Stromal cell of bone marrow (primary cell): ENCODE measurements at regions not wholly inside any gene's neighbourhood (a gene's known extent, or its start where the extent isn't known, plus 50 kb on each side); places are given as distances from the start of the nearest gene placed in this dataset.
A peak's percentile ranks its signal among the peaks of the same experiment; 100 is the strongest.

ENCODE experiments used
- DNase-seq: peaks from one replicate; pipeline ENCODE4 v3.0.0-alpha.2; 2012; ENCODE audit warnings: low read depth

DNA sequence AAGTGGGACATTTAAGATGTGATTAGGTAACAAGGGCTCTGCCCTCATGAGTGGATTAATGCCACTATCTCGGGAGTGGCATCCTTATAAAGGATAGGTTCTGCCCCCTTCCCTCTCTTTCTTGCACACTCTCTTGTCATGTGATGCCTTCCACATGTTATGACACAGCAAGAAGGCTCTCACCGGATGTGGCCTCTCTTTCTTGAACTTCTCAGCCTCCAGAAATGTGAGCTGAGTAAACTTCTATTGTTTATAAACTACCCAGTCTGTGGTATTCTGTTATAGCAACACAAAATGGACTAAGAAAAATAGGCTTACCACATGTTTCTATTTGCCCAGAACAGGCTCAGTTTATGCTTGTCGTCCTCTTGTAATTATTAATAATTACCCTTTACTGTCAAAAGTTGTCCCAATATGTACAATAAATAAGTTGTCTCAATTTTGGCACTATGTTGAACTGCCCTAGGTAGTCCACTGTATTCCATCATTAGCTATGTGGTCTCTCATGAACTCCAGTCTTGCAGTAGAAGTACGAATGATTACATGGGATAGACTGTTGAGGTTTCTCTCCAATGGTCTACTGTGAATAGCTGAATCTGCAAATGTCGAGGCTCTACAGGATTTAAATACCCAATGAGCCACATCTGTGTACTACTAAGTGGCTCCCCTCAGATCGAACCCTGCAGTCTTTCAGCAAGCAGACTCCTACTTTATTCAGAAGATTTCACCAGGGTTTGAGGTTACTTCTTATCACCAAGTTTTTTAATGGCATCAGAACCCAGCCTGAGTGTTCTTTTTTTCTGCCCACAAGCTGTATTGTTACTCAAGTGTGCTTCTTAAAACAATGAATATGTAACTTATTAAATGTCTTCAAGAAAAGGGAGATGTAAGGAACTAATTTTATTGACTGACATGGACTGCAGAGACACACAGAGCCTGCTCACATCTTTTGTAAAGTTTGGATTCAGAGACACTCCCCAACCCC is 102.0 kb upstream of the LEF1 start:
- DNase-seq: peak; percentile 17

- no peak for DNase-seq
These were observed 96.0 kb upstream of the LEF1 start for GRCh38 chr4:108264693-108265092.

DNA sequence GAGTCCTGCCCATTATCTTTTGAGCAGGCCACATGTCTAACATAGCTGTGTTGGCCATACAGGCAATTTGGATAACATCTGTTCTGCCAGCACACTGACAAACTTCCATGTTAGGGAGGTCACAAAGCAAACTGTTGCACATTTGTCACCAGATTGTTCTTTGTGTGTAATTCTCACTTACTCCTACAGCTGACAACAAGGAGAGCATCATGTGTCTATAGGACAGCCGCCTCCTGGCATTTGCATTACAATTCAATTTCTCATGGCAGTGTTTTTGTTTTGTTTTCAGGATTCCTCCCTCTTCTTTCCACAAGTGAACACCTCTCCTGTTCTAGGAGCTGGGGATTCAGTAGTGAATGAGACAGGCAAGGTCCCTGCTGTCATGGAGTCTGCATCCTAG is 94.3 kb upstream of the LEF1 start:
- DNase-seq: no peak

GRCh38 chr4:108261026-108261425 is 92.3 kb upstream of the LEF1 start:
- DNase-seq: no peak

DNA sequence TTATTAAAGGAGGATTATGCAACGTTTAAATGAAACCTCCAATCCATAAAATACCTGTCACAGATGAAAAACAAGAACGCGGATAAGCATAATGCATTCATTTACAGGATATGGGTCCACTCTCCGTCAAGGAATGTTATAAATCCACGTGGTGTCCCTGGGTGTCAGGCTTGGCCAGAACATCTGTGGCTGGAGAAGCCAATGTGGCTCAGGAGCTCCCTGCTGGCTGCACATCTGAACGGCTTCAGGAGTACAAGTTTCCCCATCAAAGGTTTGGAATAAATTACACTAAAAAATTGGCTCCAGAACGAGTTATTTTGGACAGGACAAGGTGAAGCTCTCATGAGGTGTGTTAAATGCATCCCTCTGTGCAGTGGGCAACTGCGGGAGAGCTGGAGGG is 87.8 kb upstream of the LEF1 start:
- DNase-seq: no peak

DNA sequence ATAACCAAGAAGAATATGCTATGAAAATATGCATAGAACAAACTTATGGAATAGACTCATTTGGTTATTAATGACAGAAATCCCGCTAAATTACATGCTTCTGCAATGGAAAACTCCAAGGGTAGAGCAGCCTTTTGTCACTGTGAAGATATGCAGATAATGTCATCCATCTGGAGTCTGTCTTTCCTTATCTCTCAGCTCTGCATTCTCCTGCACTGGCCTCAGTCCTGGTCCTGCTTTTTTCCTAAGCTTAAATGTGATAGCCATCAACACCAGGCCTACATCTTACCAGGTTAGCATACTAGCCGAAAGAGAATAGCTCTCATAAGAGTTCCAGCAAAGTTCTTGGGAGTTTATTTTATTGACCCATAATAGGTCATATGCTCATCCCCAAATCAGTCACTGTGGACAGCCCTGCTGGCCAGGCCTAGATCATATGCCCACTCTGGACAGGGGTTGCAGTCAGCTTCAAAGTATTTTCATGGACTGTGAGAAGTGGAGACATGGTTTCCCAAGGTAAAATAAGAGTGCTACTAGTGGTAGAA is 86.5 kb upstream of the LEF1 start:
- DNase-seq: no peak

- no peak for DNase-seq
These were observed 80.7 kb upstream of the LEF1 start for GRCh38 chr4:108249397-108249796.

- DNase-seq: no peak
These were observed 78.8 kb upstream of the LEF1 start for GRCh38 chr4:108247387-108248049.

- no peak for DNase-seq
These were observed 75.9 kb upstream of the LEF1 start for GRCh38 chr4:108244606-108245005.

DNA sequence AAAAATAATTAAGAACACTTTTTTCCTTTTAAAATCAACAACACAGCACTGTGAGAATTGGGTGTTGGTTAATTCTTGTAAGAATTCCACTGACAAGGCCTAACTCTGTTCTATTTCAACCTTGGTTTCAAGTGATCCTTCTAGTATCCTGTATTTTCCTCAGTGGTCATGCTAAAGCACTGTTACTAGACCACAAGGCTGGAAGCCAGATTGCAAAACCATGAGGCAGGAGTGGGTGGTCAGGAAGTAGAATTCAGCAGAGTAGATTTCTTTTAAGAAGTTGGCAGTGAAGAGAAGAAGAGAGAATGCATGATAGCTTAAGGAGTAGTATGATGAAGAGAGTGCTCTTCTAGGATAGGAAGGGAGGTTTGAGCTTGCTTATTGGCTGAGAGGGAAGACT is 71.6 kb upstream of the LEF1 start:
- DNase-seq: peak; percentile 57

- no peak for DNase-seq
These were observed 69.0 kb upstream of the LEF1 start for GRCh38 chr4:108237693-108238092.

- no peak for DNase-seq
These were observed 67.5 kb upstream of the LEF1 start for GRCh38 chr4:108236264-108236663.

GRCh38 chr4:108227923-108228322 is 59.2 kb upstream of the LEF1 start:
- DNase-seq: no peak

GRCh38 chr4:108224611-108225053 is 55.9 kb upstream of the LEF1 start:
- DNase-seq: no peak

DNA sequence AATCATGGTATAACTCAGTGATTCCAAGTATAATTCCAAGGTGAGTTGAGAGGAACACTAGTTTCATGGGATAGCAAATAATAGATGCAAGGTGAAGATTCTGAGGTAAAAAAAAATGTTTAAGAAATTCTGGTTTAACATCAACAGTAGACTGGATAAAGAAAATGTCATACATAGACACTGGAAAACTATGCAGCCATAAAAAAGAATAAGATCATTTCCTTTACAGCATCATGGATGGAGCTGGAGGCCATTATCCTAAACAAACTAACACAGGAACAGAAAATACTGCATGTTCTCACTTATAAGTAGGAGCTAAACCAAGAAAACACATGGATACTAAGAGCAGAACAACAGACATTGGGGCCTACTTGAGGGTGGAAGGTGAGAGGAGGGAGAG is 54.6 kb upstream of the LEF1 start:
- DNase-seq: no peak

DNA sequence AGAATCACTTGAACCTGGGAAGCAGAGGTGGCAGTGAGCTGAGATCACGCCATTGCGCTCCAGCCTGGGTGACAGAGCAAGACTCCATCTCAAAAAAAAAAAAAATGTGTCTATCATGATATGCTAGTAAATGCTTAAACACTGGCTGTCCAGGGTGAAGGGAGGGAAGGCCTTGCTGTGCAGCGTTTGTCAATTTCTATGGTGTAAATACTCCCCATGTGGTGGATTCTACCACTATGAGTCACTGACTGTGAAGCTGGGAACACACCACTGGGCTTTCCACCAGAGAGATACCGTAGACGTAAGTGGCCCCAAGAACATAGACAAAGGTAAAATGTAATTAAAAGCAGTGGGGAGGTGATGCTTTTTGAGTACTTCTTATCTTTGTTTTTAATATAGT is 51.3 kb upstream of the LEF1 start:
- no peak for DNase-seq
